Gastroesophageal sphincter (tissue), 4 donors: ENCODE measurements at regions not wholly inside any gene's neighbourhood (a gene's known extent, or its start where the extent isn't known, plus 50 kb on each side); places are given as distances from the start of the nearest gene placed in this dataset.
A peak's percentile ranks its signal among the peaks of the same experiment; 100 is the strongest.

ENCODE experiments used
- ATAC-seq: fragments of 150-250 bp; one replicate; pipeline ENCODE4 v1.9.1; 2016; ENCODE audit warnings: mild to moderate bottlenecking, moderate library complexity
- H3K27ac ChIP-seq, 4 donors: fragments of 200-600 bp; sonication (generic) in 3 of 4; 1 replicate in 3 of 4; 2 replicates in 1 of 4; pipeline ENCODE4 v1.5.1; 2016 to 2019
- H3K27me3 ChIP-seq: fragments of 200-600 bp; sonication (generic); one replicate; pipeline ENCODE4 v1.5.1; 2019
- H3K36me3 ChIP-seq, 2 donors: fragments of 200-600 bp; sonication (generic); one replicate each; pipeline ENCODE4 v1.5.1; 2019; ENCODE audit warnings: control low read depth in 1 of 2
- H3K4me1 ChIP-seq, 3 donors: fragments of 200-600 bp; sonication (generic); 1 replicate in 2 of 3; 2 replicates in 1 of 3; pipeline ENCODE4 v1.5.1; 2016 to 2019; ENCODE audit warnings: control low read depth in 2 of 3
- H3K4me3 ChIP-seq, 2 donors: fragments of 200-600 bp; sonication (generic); one replicate each; pipeline ENCODE4 v1.5.1; 2019; ENCODE audit warnings: mild to moderate bottlenecking in 1 of 2, moderate library complexity in 1 of 2
- H3K9me3 ChIP-seq, 3 donors: fragments of 200-600 bp; sonication (generic); one replicate each; pipeline ENCODE4 v1.5.1; 2017 to 2019; ENCODE audit warnings: control low read depth in 2 of 3
- EP300 ChIP-seq: sonication (generic); formaldehyde crosslinking; IDR thresholded peaks from one replicate; pipeline ENCODE4 v1.6.1; 2017; ENCODE audit warnings: antibody characterized with exemption, mild to moderate bottlenecking
- POLR2A ChIP-seq, 2 donors: fragments of 450-650 bp; IDR thresholded peaks; one replicate each; pipeline ENCODE4 v1.6.1; 2017; ENCODE audit warnings: antibody characterized with exemption in 2 of 2, mild to moderate bottlenecking in 2 of 2, moderate library complexity in 1 of 2
- POLR2AphosphoS5 ChIP-seq: sonication (generic); formaldehyde crosslinking; IDR thresholded peaks from one replicate; pipeline ENCODE4 v1.6.1; 2017; ENCODE audit warnings: antibody characterized with exemption
- WGBS, 2 donors: methylation state at CpG; one replicate each; pipeline ENCODE4 v1.1.5; 2018; ENCODE audit warnings: low coverage in 1 of 2; 5-methylcytosine and 5-hydroxymethylcytosine counted together
- TF ChIP-seq, protein P1 (sequence below), 4 experiments: fragments of 200-600 bp in 2 of 4; fragments of 450-650 bp in 2 of 4; sonication (generic) in 1 of 4; IDR thresholded peaks; one replicate each; pipeline ENCODE4 v1.5.1; 2017 to 2019; ENCODE audit warnings: antibody characterized with exemption in 4 of 4, mild to moderate bottlenecking in 2 of 4, moderate library complexity in 2 of 4

DNA sequence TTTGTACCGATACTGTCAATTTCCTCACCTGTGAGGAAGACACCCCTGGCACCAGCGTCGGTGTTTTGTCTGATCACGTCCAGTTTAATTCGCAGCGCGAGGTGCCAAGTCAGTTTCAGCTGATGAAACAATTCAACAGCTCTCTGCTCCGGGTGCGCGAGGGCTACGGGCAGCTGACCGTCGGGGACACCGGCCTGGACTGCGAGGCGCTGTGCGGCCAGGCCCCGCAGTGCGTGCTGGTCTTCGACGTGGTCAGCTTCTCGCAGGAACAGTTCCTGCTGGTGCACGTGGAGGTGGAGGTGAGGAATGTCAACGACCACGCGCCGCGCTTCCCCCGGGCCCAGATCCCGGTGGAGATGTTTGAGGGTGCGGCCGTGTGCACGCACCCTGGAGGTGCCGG is 171.5 kb downstream of the OLFM4 start:
- H3K27ac ChIP-seq: no peak overlapping the region
- no peaks in the 10 kb centered on the region for H3K4me1 ChIP-seq
- H3K36me3 ChIP-seq: no peaks in the 10 kb centered on the region
- WGBS, 2 donors: 92% methylated on average over 8 of the region's 34 CpGs; no CpG with 5 or more reads in 1 of the 2 donors
- H3K27me3 ChIP-seq: peaks cover 77% of the 10 kb centered on the region
- no peak for ATAC-seq
- H3K9me3 ChIP-seq: peaks cover 0 to 11% (median 0%) of the 10 kb centered on the region in 3 donors
- TF ChIP-seq, protein P1, sequence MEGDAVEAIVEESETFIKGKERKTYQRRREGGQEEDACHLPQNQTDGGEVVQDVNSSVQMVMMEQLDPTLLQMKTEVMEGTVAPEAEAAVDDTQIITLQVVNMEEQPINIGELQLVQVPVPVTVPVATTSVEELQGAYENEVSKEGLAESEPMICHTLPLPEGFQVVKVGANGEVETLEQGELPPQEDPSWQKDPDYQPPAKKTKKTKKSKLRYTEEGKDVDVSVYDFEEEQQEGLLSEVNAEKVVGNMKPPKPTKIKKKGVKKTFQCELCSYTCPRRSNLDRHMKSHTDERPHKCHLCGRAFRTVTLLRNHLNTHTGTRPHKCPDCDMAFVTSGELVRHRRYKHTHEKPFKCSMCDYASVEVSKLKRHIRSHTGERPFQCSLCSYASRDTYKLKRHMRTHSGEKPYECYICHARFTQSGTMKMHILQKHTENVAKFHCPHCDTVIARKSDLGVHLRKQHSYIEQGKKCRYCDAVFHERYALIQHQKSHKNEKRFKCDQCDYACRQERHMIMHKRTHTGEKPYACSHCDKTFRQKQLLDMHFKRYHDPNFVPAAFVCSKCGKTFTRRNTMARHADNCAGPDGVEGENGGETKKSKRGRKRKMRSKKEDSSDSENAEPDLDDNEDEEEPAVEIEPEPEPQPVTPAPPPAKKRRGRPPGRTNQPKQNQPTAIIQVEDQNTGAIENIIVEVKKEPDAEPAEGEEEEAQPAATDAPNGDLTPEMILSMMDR (IDR thresholded peaks at IDR 0.05): no peak
- no peak for TF ChIP-seq POLR2AphosphoS5
- TF ChIP-seq EP300: no peak
- no peak for TF ChIP-seq POLR2A (IDR thresholded peaks at IDR 0.05)
- no peak overlapping the region for H3K4me3 ChIP-seq

DNA sequence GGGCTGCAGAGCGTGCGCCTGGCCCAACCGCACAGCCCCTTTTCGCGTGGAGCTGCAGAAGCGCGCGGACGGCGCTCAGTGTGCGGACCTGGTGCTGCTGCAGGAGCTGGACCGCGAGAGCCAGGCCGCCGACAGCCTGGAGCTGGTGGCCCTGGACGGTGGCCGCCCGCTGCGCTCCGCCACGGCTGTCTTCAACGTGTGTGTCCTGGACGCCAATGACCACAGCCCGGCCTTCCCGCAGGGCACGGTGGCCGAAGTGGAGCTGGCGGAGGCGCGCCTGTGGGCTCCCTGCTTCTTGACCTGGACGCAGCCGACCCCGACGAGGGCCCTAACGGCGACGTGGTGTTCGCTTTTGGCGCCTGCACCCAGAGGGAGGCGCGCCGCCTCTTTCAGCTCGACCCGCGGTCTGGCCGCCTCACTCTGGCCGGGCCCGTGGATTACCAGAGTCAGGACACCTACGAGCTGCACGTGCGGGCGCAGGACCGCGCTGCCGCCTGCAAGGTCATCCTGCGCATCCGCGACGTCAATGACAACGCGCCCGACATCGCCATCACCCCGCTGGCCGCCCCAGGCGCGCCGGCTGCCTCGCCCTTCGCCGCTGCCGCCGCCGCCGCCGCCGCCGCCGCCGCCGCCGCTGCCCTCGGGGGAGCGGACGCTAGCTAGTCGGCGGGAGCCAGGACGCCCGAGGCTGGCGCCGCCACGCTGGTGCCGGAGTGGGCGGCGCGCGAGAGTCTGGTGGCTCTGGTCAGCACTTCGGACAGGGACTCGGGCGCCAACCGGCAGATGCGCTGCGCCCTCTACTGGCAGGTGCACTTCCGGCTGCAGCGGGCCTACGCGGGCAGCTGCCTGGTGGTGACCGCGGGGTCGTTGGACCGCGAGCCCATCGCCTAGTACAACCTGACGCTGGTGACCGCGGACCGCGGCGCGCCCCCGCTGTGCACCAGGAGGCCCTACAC is 172.2 kb downstream of the OLFM4 start:
- Histone ChIP-seq H3K4me3 (no peak overlapping the region), H3K4me1 (no peaks in the 10 kb centered on the region), H3K36me3 (no peaks in the 10 kb centered on the region), H3K9me3 (peaks cover 0 to 11% (median 0%) of the 10 kb centered on the region in 3 donors), H3K27me3 (peaks cover 73% of the 10 kb centered on the region), H3K27ac (no peak overlapping the region)
- TF ChIP-seq POLR2A (IDR thresholded peaks at IDR 0.05): no peak
- TF ChIP-seq, protein P1 (IDR thresholded peaks at IDR 0.05): peak in 2 of 4 experiments; percentile 16 to 50
- WGBS, 2 donors: 9% methylated on average over 16 of the region's 121 CpGs; no CpG with 5 or more reads in 1 of the 2 donors
- peak; percentile 39 for ATAC-seq

- Histone ChIP-seq H3K27me3 (peaks cover 73% of the 10 kb centered on the region), H3K9me3 (peaks cover 0 to 11% (median 0%) of the 10 kb centered on the region in 3 donors), H3K27ac (no peak overlapping the region), H3K36me3 (no peaks in the 10 kb centered on the region), H3K4me1 (no peaks in the 10 kb centered on the region), H3K4me3 (no peak overlapping the region)
- WGBS, 2 donors: no CpG with 5 or more reads among the region's 74 CpGs
- peak; percentile 41 for ATAC-seq
- TF ChIP-seq POLR2A (IDR thresholded peaks at IDR 0.05) (no peak), POLR2AphosphoS5 (no peak), EP300 (no peak)
- TF ChIP-seq, protein P1 (IDR thresholded peaks at IDR 0.05): no peak
Measured at GRCh38 chr13:53201454-53202225, 173.0 kb downstream of the OLFM4 start.

DNA sequence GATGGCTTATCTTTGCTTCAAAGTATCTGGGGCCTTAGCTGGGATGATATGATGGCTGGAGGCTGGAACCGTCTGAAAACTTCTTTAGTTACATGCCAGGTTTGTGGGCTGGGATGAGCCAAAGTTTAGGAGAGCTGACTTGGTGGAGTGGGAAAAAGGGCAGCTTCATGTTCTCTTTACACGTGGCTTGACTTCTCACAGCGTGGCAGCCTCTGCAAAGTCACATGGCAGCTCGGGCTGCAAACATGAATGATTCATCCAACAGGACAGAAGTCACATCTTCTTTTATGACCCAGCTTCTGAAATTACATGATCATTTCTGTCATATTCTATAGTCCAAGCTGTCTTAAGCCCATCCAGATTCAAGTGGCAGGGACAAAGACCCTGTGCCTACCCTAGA is 176.0 kb downstream of the OLFM4 start:
- H3K4me3 ChIP-seq: no peak overlapping the region
- H3K27me3 ChIP-seq: peaks cover 64% of the 10 kb centered on the region
- WGBS, 2 donors: 54 to 60% methylated on average over 2 to 4 of the region's 4 CpGs
- no peaks in the 10 kb centered on the region for H3K36me3 ChIP-seq
- peaks cover 0 to 11% (median 0%) of the 10 kb centered on the region in 3 donors for H3K9me3 ChIP-seq
- no peak for ATAC-seq
- H3K4me1 ChIP-seq: no peaks in the 10 kb centered on the region
- TF ChIP-seq, protein P1 (IDR thresholded peaks at IDR 0.05): no peak
- TF ChIP-seq EP300 (no peak), POLR2AphosphoS5 (no peak), POLR2A (IDR thresholded peaks at IDR 0.05) (no peak)
- no peak overlapping the region for H3K27ac ChIP-seq
